K562 (cell line): ENCODE measurements at regions not wholly inside any gene's neighbourhood (a gene's known extent, or its start where the extent isn't known, plus 50 kb on each side); places are given as distances from the start of the nearest gene placed in this dataset.

Experiments used
- ATAC-seq: fragments of 200-7000 bp; cut with Tn5 transposase; 3 replicates; pipeline ENCODE4 v1.9.1; 2020; ENCODE audit warnings: moderate library complexity
- BruUV-seq: library from RNA; stranded (reverse); fragments of 400-500 nt; replicated peaks from 2 replicates; lab custom pipeline; 2021; lab: Mats Ljungman, UMichigan
- CTCF ChIA-PET: fragments of 300-600 bp; formaldehyde crosslinking; extraction: SDS; loops from one replicate; lab custom pipeline; 2021; ENCODE audit warnings: low intra/inter-chr PET ratio; lab: Yijun Ruan, JAX
- POLR2A ChIA-PET: fragments of 300-600, 350-650 bp; sonication (Branson Sonifier 250); formaldehyde crosslinking; extraction: SDS; loops from one replicate; lab custom pipeline; 2021; ENCODE audit warnings: antibody characterized with exemption, inconsistent platforms; lab: Yijun Ruan, JAX
- DNase-seq, 4 experiments: peaks; one replicate each; pipeline versions ENCODE4 v3.0.0 to v3.0.0-alpha.2; 2011 to 2018; ENCODE audit warnings: low spot score in 3 of 4, mixed read lengths in 3 of 4; ENCODE audit errors: extremely low read depth in 1 of 4
- FAIRE-seq: peaks from 2 replicates; lab custom pipeline; 2011; peaks lifted over from hg19 to GRCh38; lab: Jason Lieb, UNC
- H2AFZ ChIP-seq: 2 replicates; pipeline ENCODE4 v1.6.0; 2011; ENCODE audit warnings: low read depth, low read length, control low read depth, inconsistent platforms
- H3K27ac ChIP-seq: fragments of 200-600 bp; 3 replicates; pipeline ENCODE4 v1.8.0; 2011; ENCODE audit warnings: low read depth, mild to moderate bottlenecking, control low read depth, inconsistent platforms, low read length, moderate library complexity, mixed read lengths; ENCODE audit errors: extremely low read depth
- H3K27me3 ChIP-seq, 2 experiments: fragments of 300-600 bp in 1 of 2; 2 replicates in 1 of 2; 3 replicates in 1 of 2; pipeline versions ENCODE4 v1.6.0 to v1.8.0; 2011; ENCODE audit warnings: inconsistent platforms in 2 of 2, low read length in 2 of 2, mild to moderate bottlenecking in 1 of 2, mixed read lengths in 1 of 2, moderate library complexity in 1 of 2; ENCODE audit not compliant: control insufficient read depth in 2 of 2, insufficient read depth in 2 of 2
- H3K36me3 ChIP-seq: fragments of 300-600 bp; 3 replicates; pipeline ENCODE4 v1.8.0; 2011; ENCODE audit warnings: mild to moderate bottlenecking, low read length, inconsistent platforms; ENCODE audit not compliant: control insufficient read depth, insufficient read depth
- H3K4me1 ChIP-seq, 2 experiments: fragments of 200-600 bp in 1 of 2; replicated peaks in 1 of 2; 2 replicates in 1 of 2; 3 replicates in 1 of 2; pipeline versions ENCODE4 v1.5.1 to v1.8.0; 2011; ENCODE audit warnings: inconsistent platforms in 2 of 2, low read length in 2 of 2, mild to moderate bottlenecking in 1 of 2, mixed read lengths in 1 of 2, moderate library complexity in 1 of 2; ENCODE audit not compliant: control insufficient read depth in 2 of 2, insufficient read depth in 2 of 2
- H3K4me2 ChIP-seq: 2 replicates; pipeline ENCODE4 v1.6.1; 2011; ENCODE audit warnings: low read length, control low read depth, inconsistent platforms, mixed read lengths; ENCODE audit not compliant: insufficient read depth
- H3K4me3 ChIP-seq: fragments of 200-600 bp; sonication (generic), shearing (Covaris generic); 2 replicates; pipeline ENCODE4 v1.5.1; 2016; ENCODE audit warnings: control low read depth, inconsistent platforms
- H3K79me2 ChIP-seq: fragments of 200-600 bp; 3 replicates; pipeline ENCODE4 v1.8.0; 2011; ENCODE audit warnings: low read length, inconsistent platforms; ENCODE audit not compliant: control insufficient read depth, insufficient read depth
- H3K9ac ChIP-seq, 2 experiments: 2 replicates each; pipeline versions ENCODE4 v1.6.0 to v1.6.1; 2011; ENCODE audit warnings: low read depth in 2 of 2, low read length in 2 of 2, control low read depth in 1 of 2, inconsistent platforms in 1 of 2, mild to moderate bottlenecking in 1 of 2, mixed read lengths in 1 of 2; ENCODE audit not compliant: insufficient read depth in 1 of 2
- H3K9me1 ChIP-seq: one replicate; pipeline ENCODE4 v1.6.0; 2011; ENCODE audit warnings: inconsistent platforms, mild to moderate bottlenecking, low read length, moderate library complexity; ENCODE audit not compliant: control insufficient read depth, insufficient read depth
- H3K9me3 ChIP-seq: replicated peaks from 2 replicates; pipeline ENCODE4 v1.5.1; 2011; ENCODE audit warnings: low read depth, low read length, inconsistent platforms; ENCODE audit not compliant: control insufficient read depth, insufficient read depth
- H4K20me1 ChIP-seq: replicated peaks from 2 replicates; pipeline ENCODE4 v1.6.1; 2011; ENCODE audit warnings: low read length, inconsistent platforms, mixed read lengths; ENCODE audit not compliant: control insufficient read depth, insufficient read depth
- CBFB ChIP-seq: sonication (generic); formaldehyde crosslinking; IDR thresholded peaks from 2 replicates; pipeline ENCODE4 v1.4.0; 2020; ENCODE audit warnings: mild to moderate bottlenecking, missing genetic modification reagents
- KLF6 ChIP-seq: fragments of 250-450 bp; sonication (Bioruptor Pico); IDR thresholded peaks from 2 replicates; pipeline ENCODE4 v1.4.0; 2020; ENCODE audit warnings: mild to moderate bottlenecking, moderate library complexity, borderline replicate concordance
- POLR2H ChIP-seq: IDR thresholded peaks from 2 replicates; pipeline ENCODE4 v1.6.1; 2016; ENCODE audit warnings: missing genetic modification characterization, low read depth, mild to moderate bottlenecking, control low read depth, missing compliant biosample characterization, moderate library complexity
- ZNF239 ChIP-seq: fragments of 250-450 bp; sonication (Bioruptor Pico); IDR thresholded peaks from 2 replicates; pipeline ENCODE4 v1.4.0; 2020; ENCODE audit warnings: mild to moderate bottlenecking
- WGBS: fragments of 100-300 bp; shearing (Covaris generic); methylation state at CpG from one replicate; pipeline ENCODE4 v1.1.6; 2016; ENCODE audit warnings: low coverage, mixed read lengths; ENCODE audit not compliant: insufficient coverage; ENCODE audit errors: missing lambda C conversion rate; 5-methylcytosine and 5-hydroxymethylcytosine counted together
- in situ Hi-C: fragments of 300-500 bp; cut with MboI; formaldehyde crosslinking; loops from 4 replicates; pipeline ENCODE4 v1.15.0; 2018; ENCODE audit warnings: inconsistent platforms, mixed read lengths
- intact Hi-C: fragments of 100-400 bp; cut with micrococcal nuclease; formaldehyde crosslinking; loops from 2 replicates; pipeline ENCODE4 v1.14.2; 2022
- TF ChIP-seq, protein P1 (sequence below): IDR thresholded peaks from 2 replicates; pipeline ENCODE4 v1.6.1; 2011; ENCODE audit warnings: borderline replicate concordance, low read depth, mild to moderate bottlenecking, moderate library complexity, low read length; ENCODE audit not compliant: insufficient read depth, poor library complexity, severe bottlenecking

DNA sequence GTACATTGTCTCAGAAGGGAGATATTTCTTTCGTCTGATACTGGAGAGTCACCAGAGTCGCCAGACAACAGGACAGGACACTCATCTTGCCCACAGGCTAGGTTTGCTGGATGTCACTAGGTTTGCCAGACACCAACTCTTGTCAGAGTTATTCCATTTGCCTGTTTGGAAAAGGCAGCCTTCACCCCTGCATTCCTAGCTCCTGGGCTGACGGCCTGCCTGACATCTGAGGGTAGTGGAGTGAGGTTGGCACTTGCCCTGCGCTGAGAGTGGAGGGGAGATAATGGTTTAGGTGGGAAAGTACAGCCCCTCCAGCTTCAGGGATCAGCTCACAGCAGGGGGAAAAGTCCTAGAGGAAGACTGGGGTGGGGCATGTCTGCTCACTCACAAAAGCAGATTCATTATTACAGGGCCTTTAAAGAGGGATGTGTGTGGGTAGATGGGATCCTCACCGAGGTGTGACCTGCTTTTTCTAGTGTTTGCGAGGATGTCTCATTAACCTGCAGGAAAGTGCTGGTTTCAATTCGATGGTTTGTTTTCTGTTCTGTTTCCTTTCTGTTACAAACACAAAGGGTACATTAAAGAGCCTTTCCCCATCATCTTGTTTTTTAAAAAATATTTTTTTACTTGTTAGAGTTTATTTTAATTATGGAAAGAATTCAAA lies 79.3 kb upstream of the TNS3 start:
- in situ Hi-C loops (no loop called here), intact Hi-C loops (no loop called here)
- FAIRE-seq (no peak), ATAC-seq (no peak), DNase-seq (no peak)
- POLR2A ChIA-PET: interaction anchor here (0.6 kb wide), 1 partner anchor 19 kb away, joined by 3 read pairs; no protein-coding TSS in a partner anchor
- no peak overlapping the region for H3K4me3 ChIP-seq
- H3K9me1 ChIP-seq: no peaks in the 10 kb centered on the region
- H3K9ac ChIP-seq: no peak overlapping the region
- TF ChIP-seq ZNF239 (CRISPR knock-in tag) (no peak), POLR2H (no peak), CBFB (CRISPR knock-in tag) (no peak), KLF6 (no peak)
- TF ChIP-seq, protein P1, sequence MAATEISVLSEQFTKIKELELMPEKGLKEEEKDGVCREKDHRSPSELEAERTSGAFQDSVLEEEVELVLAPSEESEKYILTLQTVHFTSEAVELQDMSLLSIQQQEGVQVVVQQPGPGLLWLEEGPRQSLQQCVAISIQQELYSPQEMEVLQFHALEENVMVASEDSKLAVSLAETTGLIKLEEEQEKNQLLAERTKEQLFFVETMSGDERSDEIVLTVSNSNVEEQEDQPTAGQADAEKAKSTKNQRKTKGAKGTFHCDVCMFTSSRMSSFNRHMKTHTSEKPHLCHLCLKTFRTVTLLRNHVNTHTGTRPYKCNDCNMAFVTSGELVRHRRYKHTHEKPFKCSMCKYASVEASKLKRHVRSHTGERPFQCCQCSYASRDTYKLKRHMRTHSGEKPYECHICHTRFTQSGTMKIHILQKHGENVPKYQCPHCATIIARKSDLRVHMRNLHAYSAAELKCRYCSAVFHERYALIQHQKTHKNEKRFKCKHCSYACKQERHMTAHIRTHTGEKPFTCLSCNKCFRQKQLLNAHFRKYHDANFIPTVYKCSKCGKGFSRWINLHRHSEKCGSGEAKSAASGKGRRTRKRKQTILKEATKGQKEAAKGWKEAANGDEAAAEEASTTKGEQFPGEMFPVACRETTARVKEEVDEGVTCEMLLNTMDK: no peak
- WGBS: 1% methylated on average over 7 of the region's 7 CpGs
- H3K79me2 ChIP-seq: no peaks in the 10 kb centered on the region
- H3K36me3 ChIP-seq: no peaks in the 10 kb centered on the region
- H3K4me1 ChIP-seq: no peaks in the 10 kb centered on the region
- BruUV-seq: no TSS peak
- no peak overlapping the region for H3K4me2 ChIP-seq
- H3K27me3 ChIP-seq: peaks cover 12 to 68% of the 10 kb centered on the region in 2 experiments; a peak in 4 of 5 replicates
- no peak overlapping the region for H3K27ac ChIP-seq
- H3K9me3 ChIP-seq: no peaks in the 10 kb centered on the region
- CTCF ChIA-PET: no interaction called here
- H4K20me1 ChIP-seq: 0 out of 2 replicates have a peak, but pooled peaks cover 4% of the 10 kb centered on the region
- H2AFZ ChIP-seq: no peak overlapping the region
